K562 (cell line): ENCODE measurements at regions not wholly inside any gene's neighbourhood (a gene's known extent, or its start where the extent isn't known, plus 50 kb on each side); places are given as distances from the start of the nearest gene placed in this dataset.

Source experiments
- ATAC-seq: fragments of 200-7000 bp; cut with Tn5 transposase; 3 replicates; pipeline ENCODE4 v1.9.1; 2020; ENCODE audit warnings: moderate library complexity
- BruUV-seq: library from RNA; stranded (reverse); fragments of 400-500 nt; replicated peaks from 2 replicates; lab custom pipeline; 2021; lab: Mats Ljungman, UMichigan
- CTCF ChIA-PET: fragments of 300-600 bp; formaldehyde crosslinking; extraction: SDS; loops from one replicate; lab custom pipeline; 2021; ENCODE audit warnings: low intra/inter-chr PET ratio; lab: Yijun Ruan, JAX
- POLR2A ChIA-PET: fragments of 300-600, 350-650 bp; sonication (Branson Sonifier 250); formaldehyde crosslinking; extraction: SDS; loops from one replicate; lab custom pipeline; 2021; ENCODE audit warnings: antibody characterized with exemption, inconsistent platforms; lab: Yijun Ruan, JAX
- DNase-seq, 4 experiments: peaks; one replicate each; pipeline versions ENCODE4 v3.0.0 to v3.0.0-alpha.2; 2011 to 2018; ENCODE audit warnings: low spot score in 3 of 4, mixed read lengths in 3 of 4; ENCODE audit errors: extremely low read depth in 1 of 4
- FAIRE-seq: peaks from 2 replicates; lab custom pipeline; 2011; peaks lifted over from hg19 to GRCh38; lab: Jason Lieb, UNC
- H2AFZ ChIP-seq: 2 replicates; pipeline ENCODE4 v1.6.0; 2011; ENCODE audit warnings: low read depth, low read length, control low read depth, inconsistent platforms
- H3K27ac ChIP-seq: fragments of 200-600 bp; 3 replicates; pipeline ENCODE4 v1.8.0; 2011; ENCODE audit warnings: low read depth, mild to moderate bottlenecking, control low read depth, inconsistent platforms, low read length, moderate library complexity, mixed read lengths; ENCODE audit errors: extremely low read depth
- H3K27me3 ChIP-seq, 2 experiments: fragments of 300-600 bp in 1 of 2; 2 replicates in 1 of 2; 3 replicates in 1 of 2; pipeline versions ENCODE4 v1.6.0 to v1.8.0; 2011; ENCODE audit warnings: inconsistent platforms in 2 of 2, low read length in 2 of 2, mild to moderate bottlenecking in 1 of 2, mixed read lengths in 1 of 2, moderate library complexity in 1 of 2; ENCODE audit not compliant: control insufficient read depth in 2 of 2, insufficient read depth in 2 of 2
- H3K36me3 ChIP-seq: fragments of 300-600 bp; 3 replicates; pipeline ENCODE4 v1.8.0; 2011; ENCODE audit warnings: mild to moderate bottlenecking, low read length, inconsistent platforms; ENCODE audit not compliant: control insufficient read depth, insufficient read depth
- H3K4me1 ChIP-seq, 2 experiments: fragments of 200-600 bp in 1 of 2; replicated peaks in 1 of 2; 2 replicates in 1 of 2; 3 replicates in 1 of 2; pipeline versions ENCODE4 v1.5.1 to v1.8.0; 2011; ENCODE audit warnings: inconsistent platforms in 2 of 2, low read length in 2 of 2, mild to moderate bottlenecking in 1 of 2, mixed read lengths in 1 of 2, moderate library complexity in 1 of 2; ENCODE audit not compliant: control insufficient read depth in 2 of 2, insufficient read depth in 2 of 2
- H3K4me2 ChIP-seq: 2 replicates; pipeline ENCODE4 v1.6.1; 2011; ENCODE audit warnings: low read length, control low read depth, inconsistent platforms, mixed read lengths; ENCODE audit not compliant: insufficient read depth
- H3K4me3 ChIP-seq: fragments of 200-600 bp; sonication (generic), shearing (Covaris generic); 2 replicates; pipeline ENCODE4 v1.5.1; 2016; ENCODE audit warnings: control low read depth, inconsistent platforms
- H3K79me2 ChIP-seq: fragments of 200-600 bp; 3 replicates; pipeline ENCODE4 v1.8.0; 2011; ENCODE audit warnings: low read length, inconsistent platforms; ENCODE audit not compliant: control insufficient read depth, insufficient read depth
- H3K9ac ChIP-seq, 2 experiments: 2 replicates each; pipeline versions ENCODE4 v1.6.0 to v1.6.1; 2011; ENCODE audit warnings: low read depth in 2 of 2, low read length in 2 of 2, control low read depth in 1 of 2, inconsistent platforms in 1 of 2, mild to moderate bottlenecking in 1 of 2, mixed read lengths in 1 of 2; ENCODE audit not compliant: insufficient read depth in 1 of 2
- H3K9me1 ChIP-seq: one replicate; pipeline ENCODE4 v1.6.0; 2011; ENCODE audit warnings: inconsistent platforms, mild to moderate bottlenecking, low read length, moderate library complexity; ENCODE audit not compliant: control insufficient read depth, insufficient read depth
- H3K9me3 ChIP-seq: replicated peaks from 2 replicates; pipeline ENCODE4 v1.5.1; 2011; ENCODE audit warnings: low read depth, low read length, inconsistent platforms; ENCODE audit not compliant: control insufficient read depth, insufficient read depth
- H4K20me1 ChIP-seq: replicated peaks from 2 replicates; pipeline ENCODE4 v1.6.1; 2011; ENCODE audit warnings: low read length, inconsistent platforms, mixed read lengths; ENCODE audit not compliant: control insufficient read depth, insufficient read depth
- ARID1B ChIP-seq: fragments of 450-650 bp; IDR thresholded peaks from 2 replicates; pipeline ENCODE4 v1.6.1; 2016; ENCODE audit warnings: antibody characterized with exemption, mild to moderate bottlenecking, inconsistent platforms
- RFX1 ChIP-seq: fragments of 450-650 bp; IDR thresholded peaks from 2 replicates; pipeline ENCODE4 v1.6.1; 2016; ENCODE audit warnings: mild to moderate bottlenecking, moderate library complexity
- SIN3A ChIP-seq, 2 experiments: fragments of 150-350 bp in 1 of 2; IDR thresholded peaks; 2 replicates each; pipeline ENCODE4 v1.6.1; 2011 to 2016; ENCODE audit warnings: borderline replicate concordance in 2 of 2, low read depth in 2 of 2, low read length in 2 of 2, mild to moderate bottlenecking in 2 of 2, moderate library complexity in 2 of 2; ENCODE audit not compliant: control insufficient read depth in 1 of 2
- TAF9B ChIP-seq: fragments of 450-650 bp; IDR thresholded peaks from 2 replicates; pipeline ENCODE4 v1.6.1; 2018; ENCODE audit warnings: mild to moderate bottlenecking; ENCODE audit not compliant: partially characterized antibody
- ZBTB5 ChIP-seq: fragments of 450-650 bp; IDR thresholded peaks from 2 replicates; pipeline ENCODE4 v1.6.1; 2017; ENCODE audit warnings: antibody characterized with exemption
- ZNF583 ChIP-seq: fragments of 250-450 bp; sonication (Bioruptor Pico); IDR thresholded peaks from 2 replicates; pipeline ENCODE4 v1.4.0; 2020
- WGBS: fragments of 100-300 bp; shearing (Covaris generic); methylation state at CpG from one replicate; pipeline ENCODE4 v1.1.6; 2016; ENCODE audit warnings: low coverage, mixed read lengths; ENCODE audit not compliant: insufficient coverage; ENCODE audit errors: missing lambda C conversion rate; 5-methylcytosine and 5-hydroxymethylcytosine counted together
- in situ Hi-C: fragments of 300-500 bp; cut with MboI; formaldehyde crosslinking; loops from 4 replicates; pipeline ENCODE4 v1.15.0; 2018; ENCODE audit warnings: inconsistent platforms, mixed read lengths
- intact Hi-C: fragments of 100-400 bp; cut with micrococcal nuclease; formaldehyde crosslinking; loops from 2 replicates; pipeline ENCODE4 v1.14.2; 2022

- ATAC-seq (no peak), FAIRE-seq (no peak), DNase-seq (no peak)
- H3K4me2 ChIP-seq = no peak overlapping the region
- peaks cover 0 to 10% of the 10 kb centered on the region in 2 experiments; a peak in 1 of 5 replicates for H3K27me3 ChIP-seq
- no peak overlapping the region for H3K27ac ChIP-seq
- no peak overlapping the region for H3K9ac ChIP-seq
- H3K4me1 ChIP-seq = no peaks in the 10 kb centered on the region
- BruUV-seq = no TSS peak
- intact Hi-C loops = no loop called here
- no peaks in the 10 kb centered on the region for H3K9me3 ChIP-seq
- no peaks in the 10 kb centered on the region for H3K79me2 ChIP-seq
- ChIA-PET CTCF (no interaction called here), POLR2A (no interaction called here)
- WGBS = 0% methylated on average over 1 of the region's 1 CpG
- peaks cover 3% of the 10 kb centered on the region for H3K9me1 ChIP-seq
- in situ Hi-C loops = no loop called here
- peaks cover 6% of the 10 kb centered on the region; the same call in 1 of the 2 replicates for H4K20me1 ChIP-seq
- H3K4me3 ChIP-seq = no peak overlapping the region
- no peak overlapping the region for H2AFZ ChIP-seq
- TF ChIP-seq RFX1 = no peak
- no peak for TF ChIP-seq ARID1B
- TF ChIP-seq ZBTB5 = no peak
- no peak for TF ChIP-seq ZNF583 (CRISPR knock-in tag)
- no peak for TF ChIP-seq SIN3A (IDR thresholded peaks at IDR 0.05; ENCODE audit: borderline replicate concordance in 2 of 2, control insufficient read depth in 1 of 2, low read depth in 2 of 2, low read length in 2 of 2)
- no peak for TF ChIP-seq TAF9B
- H3K36me3 ChIP-seq = no peaks in the 10 kb centered on the region
Measured at GRCh38 chr1:37118790-37119189, 84.5 kb upstream of the GRIK3 start.
